Muscle layer of colon (tissue), 2 donors: ENCODE measurements at regions not wholly inside any gene's neighbourhood (a gene's known extent, or its start where the extent isn't known, plus 50 kb on each side); places are given as distances from the start of the nearest gene placed in this dataset.
"Not testable (repeated sequence)": the region's sequence is repeated elsewhere in the genome, so short reads cannot be mapped to it uniquely, and the experiment has no call there.

ENCODE experiments used
- H3K27ac ChIP-seq: one replicate; pipeline ENCODE4 v1.7.0; 2013; ENCODE audit warnings: low read depth, mild to moderate bottlenecking, low read length, moderate library complexity
- H3K27me3 ChIP-seq, 2 donors: one replicate each; pipeline ENCODE4 v1.7.0; 2013; ENCODE audit warnings: low read length in 2 of 2, mild to moderate bottlenecking in 2 of 2; ENCODE audit not compliant: insufficient read depth in 2 of 2, control insufficient read depth in 1 of 2
- H3K36me3 ChIP-seq: one replicate; pipeline ENCODE4 v1.7.0; 2013; ENCODE audit warnings: mild to moderate bottlenecking, low read length; ENCODE audit not compliant: insufficient read depth
- H3K4me1 ChIP-seq: one replicate; pipeline ENCODE4 v1.7.0; 2013; ENCODE audit warnings: mild to moderate bottlenecking, low read length; ENCODE audit not compliant: insufficient read depth
- H3K4me3 ChIP-seq, 2 donors: one replicate each; pipeline ENCODE4 v1.7.0; 2013; ENCODE audit warnings: low read length in 2 of 2, low read depth in 1 of 2, mild to moderate bottlenecking in 1 of 2, moderate library complexity in 1 of 2
- H3K9ac ChIP-seq: one replicate; pipeline ENCODE4 v1.7.0; 2013; ENCODE audit warnings: low read length
- H3K9me3 ChIP-seq: one replicate; pipeline ENCODE4 v1.7.0; 2013; ENCODE audit warnings: mild to moderate bottlenecking, low read length
- donor health status: abdominal sarcoma.
- donor health status: Adenocarcinoma of cecum.

DNA sequence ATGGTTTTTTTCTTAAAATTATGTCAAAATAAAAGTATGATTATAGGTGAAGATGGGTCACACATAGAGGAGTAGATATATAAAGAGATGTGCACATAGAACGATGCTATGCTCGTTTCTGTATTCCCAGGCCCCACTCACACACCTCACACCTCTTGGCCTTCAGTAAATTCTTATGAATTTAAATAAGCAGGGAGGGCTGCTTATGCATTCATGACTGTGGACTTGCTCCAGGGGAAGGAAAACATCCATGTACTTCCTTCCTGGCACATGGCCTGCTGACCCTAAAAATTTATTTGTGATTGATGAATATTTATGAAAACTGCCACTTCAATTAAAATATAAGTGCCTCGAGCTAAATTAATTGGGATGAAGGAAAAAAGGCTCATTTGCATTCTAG, 1306.7 kb upstream of the TMEM132C start:
- Histone ChIP-seq H3K4me3 (no peak overlapping the region), H3K36me3 (no peaks in the 10 kb centered on the region), H3K27me3 (no peaks in the 10 kb centered on the region), H3K27ac (no peak overlapping the region), H3K4me1 (no peaks in the 10 kb centered on the region), H3K9ac (no peak overlapping the region), H3K9me3 (no peaks in the 10 kb centered on the region)

- H3K9ac ChIP-seq = no peak overlapping the region
These were observed 1306.3 kb upstream of the TMEM132C start for GRCh38 chr12:126960709-126961108.

DNA sequence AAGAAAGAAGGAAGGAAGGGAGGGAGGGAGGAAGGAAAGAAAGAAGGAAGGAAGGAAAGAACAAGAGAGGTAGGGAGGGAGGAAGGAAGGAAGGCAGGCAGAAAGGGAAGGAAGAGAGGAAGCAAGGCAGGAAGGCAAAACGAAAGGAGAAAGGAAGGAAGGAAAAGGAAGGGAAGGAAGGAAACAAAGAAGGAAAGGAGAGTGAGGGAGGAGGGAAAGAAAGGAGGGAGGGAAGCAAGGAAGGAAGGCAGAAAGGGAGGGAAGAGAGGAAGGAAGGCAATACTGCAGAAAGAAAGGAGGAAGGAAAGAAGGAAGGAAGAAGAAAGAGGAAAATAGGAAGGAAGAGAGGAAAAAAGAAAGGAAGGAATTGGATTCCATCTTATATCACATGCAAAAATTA, 1303.1 kb upstream of the TMEM132C start:
- H3K4me3 ChIP-seq = no peak overlapping the region
- H3K9ac ChIP-seq = no peak overlapping the region
- no peaks in the 10 kb centered on the region for H3K36me3 ChIP-seq
- H3K27ac ChIP-seq = no peak overlapping the region
- no peaks in the 10 kb centered on the region for H3K4me1 ChIP-seq
- no peaks in the 10 kb centered on the region for H3K27me3 ChIP-seq
- no peaks in the 10 kb centered on the region for H3K9me3 ChIP-seq

More at GRCh38 chr12:126960709-126961108, 1306.3 kb upstream of the TMEM132C start:
- Histone ChIP-seq H3K4me3 (no peak overlapping the region), H3K36me3 (no peaks in the 10 kb centered on the region), H3K4me1 (no peaks in the 10 kb centered on the region), H3K27ac (no peak overlapping the region), H3K9me3 (no peaks in the 10 kb centered on the region), H3K27me3 (no peaks in the 10 kb centered on the region)

DNA sequence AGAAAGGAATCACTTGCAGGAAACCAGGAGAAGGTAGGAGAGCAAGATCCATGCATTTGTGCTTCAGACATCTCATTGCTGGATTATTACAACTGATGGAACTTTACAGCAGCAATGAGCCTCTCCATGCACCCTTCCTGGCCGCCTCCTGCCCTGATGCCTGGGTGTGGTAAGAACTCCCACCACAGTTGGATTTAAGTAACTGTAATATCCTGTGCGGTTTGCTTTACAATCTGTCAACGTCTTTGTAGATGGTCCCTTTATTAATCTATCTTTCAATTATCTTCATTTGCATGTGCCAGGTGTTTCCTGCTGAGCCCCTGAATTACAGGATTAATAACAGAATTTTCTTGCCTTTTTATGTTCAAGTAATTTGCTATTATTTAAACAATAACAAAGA, 1300.5 kb upstream of the TMEM132C start:
- H3K36me3 ChIP-seq = no peaks in the 10 kb centered on the region
- no peak overlapping the region for H3K9ac ChIP-seq
- no peak overlapping the region for H3K4me3 ChIP-seq
- H3K4me1 ChIP-seq = no peaks in the 10 kb centered on the region
- no peaks in the 10 kb centered on the region for H3K27me3 ChIP-seq
- no peak overlapping the region for H3K27ac ChIP-seq
- H3K9me3 ChIP-seq = no peaks in the 10 kb centered on the region

DNA sequence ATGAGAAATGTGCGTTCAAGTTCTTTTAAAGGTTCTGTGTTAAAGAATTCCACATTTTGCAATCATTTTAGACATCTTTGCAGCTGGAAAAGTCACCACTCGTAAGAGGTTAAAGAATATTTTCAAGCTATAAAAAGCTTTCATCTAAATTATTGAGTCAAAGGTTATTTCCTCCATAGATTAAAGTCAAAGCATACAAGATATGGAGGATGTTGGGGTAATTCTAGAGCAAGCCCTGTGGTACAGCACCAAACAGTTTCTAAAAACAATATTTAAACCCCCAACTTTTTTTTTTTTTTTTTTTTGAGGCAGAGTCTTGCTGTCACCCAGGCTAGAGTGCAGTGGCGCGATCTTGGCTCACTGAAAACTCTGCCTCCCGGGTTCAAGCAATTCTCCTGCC, 1299.8 kb upstream of the TMEM132C start:
- H3K4me1 ChIP-seq = no peaks in the 10 kb centered on the region
- H3K27ac ChIP-seq = no peak overlapping the region
- no peaks in the 10 kb centered on the region for H3K27me3 ChIP-seq
- H3K36me3 ChIP-seq = no peaks in the 10 kb centered on the region
- no peak overlapping the region for H3K9ac ChIP-seq
- no peak overlapping the region for H3K4me3 ChIP-seq
- H3K9me3 ChIP-seq = no peaks in the 10 kb centered on the region

DNA sequence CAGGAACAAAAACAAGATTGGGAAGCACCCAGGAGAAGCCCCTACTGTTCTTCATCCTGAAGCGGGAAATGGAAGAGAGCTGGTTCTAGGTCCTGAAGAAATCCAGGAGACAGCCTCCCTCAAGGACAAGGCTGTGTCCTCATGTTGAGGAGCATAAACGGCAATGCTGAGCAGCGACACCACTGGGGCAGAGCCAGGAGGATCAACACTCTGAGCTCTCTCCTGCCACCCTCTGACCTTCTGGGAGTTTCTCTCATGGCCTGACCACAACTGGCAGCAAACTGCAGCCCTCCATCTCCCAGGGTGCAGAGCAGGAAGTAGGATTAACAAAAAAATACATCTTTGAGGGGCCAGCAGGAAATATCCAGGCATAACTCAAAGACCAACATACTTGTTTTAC, 1292.2 kb upstream of the TMEM132C start:
- H3K4me1 ChIP-seq = no peaks in the 10 kb centered on the region
- no peak overlapping the region for H3K27ac ChIP-seq
- H3K27me3 ChIP-seq = no peaks in the 10 kb centered on the region
- no peaks in the 10 kb centered on the region for H3K9me3 ChIP-seq
- no peak overlapping the region for H3K9ac ChIP-seq
- H3K4me3 ChIP-seq = no peak overlapping the region
- H3K36me3 ChIP-seq = no peaks in the 10 kb centered on the region

DNA sequence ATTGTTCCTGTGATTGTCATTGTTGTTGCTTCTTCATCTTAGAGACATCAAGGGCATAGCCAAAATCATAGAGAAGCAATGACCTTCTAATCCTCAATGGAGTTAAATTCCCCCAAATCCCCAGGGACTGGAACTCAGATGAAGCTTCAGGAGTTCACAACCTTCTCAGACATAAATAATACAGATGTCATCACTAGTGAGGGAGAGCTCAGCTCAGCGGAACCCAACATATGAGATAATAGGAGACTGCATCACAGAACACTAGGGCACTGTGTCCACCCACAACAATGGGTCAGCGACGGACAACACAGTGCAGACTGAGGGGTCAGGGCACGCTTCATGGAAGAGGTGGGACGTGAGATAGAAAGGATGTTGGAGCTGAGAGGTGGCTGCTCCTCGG, 1290.4 kb upstream of the TMEM132C start:
- H3K9ac ChIP-seq = no peak overlapping the region
- no peak overlapping the region for H3K27ac ChIP-seq
- H3K27me3 ChIP-seq = no peaks in the 10 kb centered on the region
- no peaks in the 10 kb centered on the region for H3K4me1 ChIP-seq
- no peak overlapping the region for H3K4me3 ChIP-seq
- H3K36me3 ChIP-seq = no peaks in the 10 kb centered on the region
- no peaks in the 10 kb centered on the region for H3K9me3 ChIP-seq

GRCh38 chr12:126979564-126979963, 1287.4 kb upstream of the TMEM132C start:
- H3K9ac ChIP-seq, H3K9me3 ChIP-seq, H3K27ac ChIP-seq: not testable (repeated sequence)

GRCh38 chr12:126982707-126983106, 1284.3 kb upstream of the TMEM132C start:
- no peaks in the 10 kb centered on the region for H3K4me1 ChIP-seq
- no peaks in the 10 kb centered on the region for H3K9me3 ChIP-seq
- H3K4me3 ChIP-seq = no peak overlapping the region

More at GRCh38 chr12:126979564-126979963, 1287.4 kb upstream of the TMEM132C start:
- H3K4me1 ChIP-seq, H3K27me3 ChIP-seq, H3K36me3 ChIP-seq, H3K4me3 ChIP-seq: not testable (repeated sequence)

DNA sequence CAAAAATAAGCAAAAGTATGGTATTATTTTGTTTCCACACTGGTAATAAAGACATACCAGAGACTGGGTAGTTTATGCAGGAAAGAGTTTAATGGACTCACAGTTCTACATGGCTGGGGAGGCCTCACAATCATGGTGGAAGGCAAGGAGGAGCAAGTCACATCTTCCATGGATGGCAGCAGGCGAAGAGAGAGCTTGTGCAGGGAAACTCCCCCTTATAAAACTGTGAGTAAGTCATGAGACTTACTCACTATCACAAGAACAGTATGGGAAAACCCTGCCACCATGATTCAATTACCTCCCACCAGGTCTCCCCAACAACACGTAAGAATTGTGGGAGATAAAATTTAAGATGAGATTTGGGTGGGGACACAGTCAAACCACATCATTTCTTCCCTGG, 1283.2 kb upstream of the TMEM132C start:
- H3K36me3 ChIP-seq, H3K4me3 ChIP-seq, H3K9me3 ChIP-seq, H3K4me1 ChIP-seq, H3K9ac ChIP-seq, H3K27me3 ChIP-seq, H3K27ac ChIP-seq: not testable (repeated sequence)

More at GRCh38 chr12:126982707-126983106, 1284.3 kb upstream of the TMEM132C start:
- Histone ChIP-seq H3K9ac (no peak overlapping the region), H3K36me3 (no peaks in the 10 kb centered on the region), H3K27ac (no peak overlapping the region), H3K27me3 (no peaks in the 10 kb centered on the region)

DNA sequence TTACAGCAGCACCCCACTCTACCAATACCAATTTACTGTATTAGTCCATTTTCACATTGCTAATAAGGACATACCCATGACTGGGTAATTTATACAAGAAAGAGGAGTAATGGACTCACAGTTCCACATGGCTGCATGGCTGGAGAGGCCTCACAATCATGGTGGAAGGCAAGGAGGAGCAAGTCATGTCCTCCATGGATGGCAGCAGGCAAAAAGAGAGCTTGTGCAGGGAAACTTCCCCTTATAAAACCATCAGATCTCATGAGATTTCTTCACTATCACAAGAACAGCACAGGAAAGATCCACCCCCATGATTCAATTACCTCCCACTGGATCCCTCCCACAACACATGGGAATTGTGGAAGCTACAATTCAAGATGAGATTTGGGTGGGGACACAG, 1281.3 kb upstream of the TMEM132C start:
- H3K27me3 ChIP-seq, H3K36me3 ChIP-seq, H3K4me1 ChIP-seq, H3K9ac ChIP-seq, H3K9me3 ChIP-seq, H3K4me3 ChIP-seq, H3K27ac ChIP-seq: not testable (repeated sequence)

DNA sequence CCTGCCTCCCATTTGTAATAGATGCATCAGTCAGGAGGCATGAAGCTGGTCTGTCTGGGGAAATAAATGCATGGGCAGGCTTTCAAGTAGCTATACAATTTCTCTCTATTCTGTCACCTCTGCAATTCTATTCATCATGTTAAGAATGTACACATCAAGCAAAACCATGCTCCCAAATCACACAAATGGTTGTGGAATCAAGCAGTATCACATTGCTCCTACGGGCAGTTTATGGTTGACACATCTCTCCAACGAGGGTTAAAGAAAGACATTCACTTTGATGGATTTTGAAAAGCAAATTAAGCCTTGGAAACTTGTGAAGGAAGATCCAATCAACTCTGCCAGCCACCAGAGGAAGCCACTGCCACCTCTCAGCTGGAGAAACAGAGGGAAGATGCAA, 1277.4 kb upstream of the TMEM132C start:
- Histone ChIP-seq H3K4me1 (no peaks in the 10 kb centered on the region), H3K9me3 (no peaks in the 10 kb centered on the region), H3K27me3 (no peaks in the 10 kb centered on the region), H3K36me3 (no peaks in the 10 kb centered on the region), H3K4me3 (no peak overlapping the region), H3K27ac (no peak overlapping the region), H3K9ac (no peak overlapping the region)
